Neural crest cell (in vitro differentiated cells): ENCODE measurements at regions not wholly inside any gene's neighbourhood (a gene's known extent, or its start where the extent isn't known, plus 50 kb on each side); places are given as distances from the start of the nearest gene placed in this dataset.

Experiments used
- DNase-seq: peaks from one replicate; pipeline ENCODE4 v3.0.0; 2021; ENCODE audit warnings: low read depth, mixed read lengths, low spot score
- H3K27ac Mint-ChIP-seq: one replicate; pipeline ENCODE4 v1.8.0; 2021; ENCODE audit warnings: mild to moderate bottlenecking, mixed read lengths; ENCODE audit not compliant: unreplicated experiment
- H3K27me3 Mint-ChIP-seq: 2 replicates; pipeline ENCODE4 v1.8.0; 2021; ENCODE audit warnings: low read depth, mild to moderate bottlenecking, mixed read lengths
- H3K36me3 Mint-ChIP-seq: 2 replicates; pipeline ENCODE4 v1.8.0; 2021; ENCODE audit warnings: low read depth, mild to moderate bottlenecking, mixed read lengths
- H3K4me1 Mint-ChIP-seq: 2 replicates; pipeline ENCODE4 v1.8.0; 2021; ENCODE audit warnings: mixed read lengths
- H3K4me3 Mint-ChIP-seq: one replicate; pipeline ENCODE4 v1.8.0; 2021; ENCODE audit warnings: mild to moderate bottlenecking, mixed read lengths
- H3K9me3 Mint-ChIP-seq: 2 replicates; pipeline ENCODE4 v1.8.0; 2021; ENCODE audit warnings: mixed read lengths
- CTCF ChIP-seq: fragments of 200-600 bp; sonication (generic); conservative IDR thresholded peaks from 2 replicates; pipeline ENCODE4 v1.5.0; 2021; ENCODE audit warnings: antibody characterized with exemption, mild to moderate bottlenecking

- H3K27ac Mint-ChIP-seq = peak overlapping the region; percentile 86
- no peaks in the 10 kb centered on the region for H3K27me3 Mint-ChIP-seq
- DNase-seq = no peak
- no peaks in the 10 kb centered on the region for H3K9me3 Mint-ChIP-seq
- peaks cover 25% of the 10 kb centered on the region for H3K4me1 Mint-ChIP-seq
- no peaks in the 10 kb centered on the region for H3K36me3 Mint-ChIP-seq
- no peak for TF ChIP-seq CTCF
- H3K4me3 Mint-ChIP-seq = no peak overlapping the region
Measured at GRCh38 chr3:86175593-86176444, 815.1 kb downstream of the VGLL3 start.

GRCh38 chr3:86175051-86175536 is 815.9 kb downstream of the VGLL3 start:
- Mint-ChIP-seq H3K9me3 (no peaks in the 10 kb centered on the region), H3K36me3 (no peaks in the 10 kb centered on the region), H3K4me1 (peaks cover 25% of the 10 kb centered on the region), H3K27me3 (no peaks in the 10 kb centered on the region), H3K4me3 (no peak overlapping the region), H3K27ac (peak overlapping the region; percentile 87)
- no peak for TF ChIP-seq CTCF
- DNase-seq = no peak

GRCh38 chr3:86173401-86173800 is 817.5 kb downstream of the VGLL3 start:
- H3K4me1 Mint-ChIP-seq = peaks cover 19% of the 10 kb centered on the region
- no peak overlapping the region for H3K27ac Mint-ChIP-seq
- no peak for TF ChIP-seq CTCF
- H3K27me3 Mint-ChIP-seq = no peaks in the 10 kb centered on the region
- H3K4me3 Mint-ChIP-seq = no peak overlapping the region
- no peaks in the 10 kb centered on the region for H3K9me3 Mint-ChIP-seq
- no peaks in the 10 kb centered on the region for H3K36me3 Mint-ChIP-seq
- DNase-seq = no peak

GRCh38 chr3:86168512-86168911 is 822.4 kb downstream of the VGLL3 start:
- no peak for TF ChIP-seq CTCF
- Mint-ChIP-seq H3K36me3 (no peaks in the 10 kb centered on the region), H3K4me1 (no peaks in the 10 kb centered on the region), H3K4me3 (no peak overlapping the region), H3K27me3 (no peaks in the 10 kb centered on the region), H3K9me3 (no peaks in the 10 kb centered on the region), H3K27ac (no peak overlapping the region)
- DNase-seq = no peak

GRCh38 chr3:86162521-86162920 is 828.4 kb downstream of the VGLL3 start:
- Mint-ChIP-seq H3K4me3 (no peak overlapping the region), H3K27me3 (no peaks in the 10 kb centered on the region), H3K36me3 (no peaks in the 10 kb centered on the region), H3K4me1 (no peaks in the 10 kb centered on the region), H3K27ac (no peak overlapping the region), H3K9me3 (peaks cover 4% of the 10 kb centered on the region)
- no peak for TF ChIP-seq CTCF
- DNase-seq = no peak
